GM12864 (cell line): ENCODE measurements at regions not wholly inside any gene's neighbourhood (a gene's known extent, or its start where the extent isn't known, plus 50 kb on each side); places are given as distances from the start of the nearest gene placed in this dataset.

Experiments used
- DNase-seq: peaks from one replicate; pipeline ENCODE4 v3.0.0-alpha.2; 2011; ENCODE audit warnings: low read depth
- H3K4me3 ChIP-seq: 2 replicates; pipeline ENCODE4 v1.5.1; 2011; ENCODE audit warnings: mild to moderate bottlenecking, low read depth, low read length, control low read depth
- TF ChIP-seq, protein P1 (sequence below): IDR thresholded peaks from 2 replicates; pipeline ENCODE4 v1.5.1; 2011; ENCODE audit warnings: low read depth, mild to moderate bottlenecking, moderate library complexity, low read length, control low read depth, inconsistent platforms; ENCODE audit errors: missing control alignments

GRCh38 chr5:121138952-121139351 lies 674.9 kb downstream of the PRR16 start:
- TF ChIP-seq, protein P1, sequence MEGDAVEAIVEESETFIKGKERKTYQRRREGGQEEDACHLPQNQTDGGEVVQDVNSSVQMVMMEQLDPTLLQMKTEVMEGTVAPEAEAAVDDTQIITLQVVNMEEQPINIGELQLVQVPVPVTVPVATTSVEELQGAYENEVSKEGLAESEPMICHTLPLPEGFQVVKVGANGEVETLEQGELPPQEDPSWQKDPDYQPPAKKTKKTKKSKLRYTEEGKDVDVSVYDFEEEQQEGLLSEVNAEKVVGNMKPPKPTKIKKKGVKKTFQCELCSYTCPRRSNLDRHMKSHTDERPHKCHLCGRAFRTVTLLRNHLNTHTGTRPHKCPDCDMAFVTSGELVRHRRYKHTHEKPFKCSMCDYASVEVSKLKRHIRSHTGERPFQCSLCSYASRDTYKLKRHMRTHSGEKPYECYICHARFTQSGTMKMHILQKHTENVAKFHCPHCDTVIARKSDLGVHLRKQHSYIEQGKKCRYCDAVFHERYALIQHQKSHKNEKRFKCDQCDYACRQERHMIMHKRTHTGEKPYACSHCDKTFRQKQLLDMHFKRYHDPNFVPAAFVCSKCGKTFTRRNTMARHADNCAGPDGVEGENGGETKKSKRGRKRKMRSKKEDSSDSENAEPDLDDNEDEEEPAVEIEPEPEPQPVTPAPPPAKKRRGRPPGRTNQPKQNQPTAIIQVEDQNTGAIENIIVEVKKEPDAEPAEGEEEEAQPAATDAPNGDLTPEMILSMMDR, result no peak
- H3K4me3 ChIP-seq, result no peak overlapping the region
- no peak for DNase-seq

DNA sequence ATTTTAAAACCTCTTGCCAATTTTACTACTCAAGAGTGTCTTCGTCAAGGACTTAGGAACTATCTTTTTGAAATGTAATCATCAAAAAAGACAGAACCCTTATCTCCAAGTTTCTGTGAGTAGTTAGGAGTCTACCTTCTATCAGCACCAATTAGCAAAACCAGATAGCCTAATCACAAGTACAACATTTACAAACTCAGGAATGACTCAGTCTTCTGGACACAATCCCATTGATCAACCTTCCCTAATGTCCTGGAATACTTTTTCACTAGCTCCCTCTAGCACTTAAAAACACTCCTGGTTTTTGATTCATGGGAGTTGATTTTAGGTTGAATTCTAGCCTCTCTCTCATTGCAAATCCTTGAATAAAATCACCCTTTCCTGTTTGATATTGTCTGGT lies 680.7 kb downstream of the PRR16 start:
- TF ChIP-seq, protein P1, result no peak
- no peak overlapping the region for H3K4me3 ChIP-seq
- no peak for DNase-seq

- no peak overlapping the region for H3K4me3 ChIP-seq
- TF ChIP-seq, protein P1, result no peak
- DNase-seq, result no peak
Observed at GRCh38 chr5:121151534-121151933, 687.4 kb downstream of the PRR16 start.

DNA sequence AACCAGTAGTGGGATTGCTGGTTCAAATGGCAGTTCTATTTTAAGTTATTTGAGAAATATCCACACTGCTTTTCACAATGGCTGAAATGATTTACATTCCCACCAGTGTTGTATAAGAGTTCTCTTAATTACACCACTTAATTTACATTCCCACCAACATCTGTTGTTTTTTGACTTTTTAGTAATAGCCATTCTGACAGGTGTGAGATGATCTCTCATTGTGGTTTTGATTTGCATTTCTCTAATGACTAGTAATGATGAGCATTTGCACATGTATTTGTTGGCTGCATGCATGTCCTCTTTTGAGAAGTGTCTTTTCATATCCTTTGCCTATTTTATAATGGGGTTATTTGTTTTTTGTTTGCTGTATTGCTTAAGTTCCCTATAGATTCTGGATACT lies 688.3 kb downstream of the PRR16 start:
- TF ChIP-seq, protein P1, result no peak
- DNase-seq, result no peak
- H3K4me3 ChIP-seq, result no peak overlapping the region

- no peak overlapping the region for H3K4me3 ChIP-seq
- TF ChIP-seq, protein P1, result no peak
- no peak for DNase-seq
Observed at GRCh38 chr5:121156565-121156964, 692.5 kb downstream of the PRR16 start.

DNA sequence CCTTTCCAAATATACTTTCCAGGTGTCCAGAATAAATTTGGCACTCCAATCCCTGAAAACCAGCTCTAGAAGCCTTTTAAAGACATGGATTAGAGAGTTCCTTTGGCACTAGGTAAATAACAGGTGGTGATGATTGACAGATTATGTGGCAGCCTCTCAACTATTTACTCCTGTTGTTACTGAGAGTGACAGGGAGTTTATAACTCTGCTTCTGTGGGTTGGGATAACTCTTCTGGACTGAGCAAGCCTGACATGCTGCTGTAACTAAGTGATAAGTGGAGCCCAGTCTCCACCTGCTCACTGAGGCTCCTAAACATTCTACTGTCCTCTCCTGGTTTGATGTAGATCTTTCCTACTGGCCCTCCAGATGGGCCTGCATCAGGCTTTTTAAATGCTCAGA lies 693.2 kb upstream of the FTMT start:
- TF ChIP-seq, protein P1, result no peak
- DNase-seq, result no peak
- H3K4me3 ChIP-seq, result no peak overlapping the region

DNA sequence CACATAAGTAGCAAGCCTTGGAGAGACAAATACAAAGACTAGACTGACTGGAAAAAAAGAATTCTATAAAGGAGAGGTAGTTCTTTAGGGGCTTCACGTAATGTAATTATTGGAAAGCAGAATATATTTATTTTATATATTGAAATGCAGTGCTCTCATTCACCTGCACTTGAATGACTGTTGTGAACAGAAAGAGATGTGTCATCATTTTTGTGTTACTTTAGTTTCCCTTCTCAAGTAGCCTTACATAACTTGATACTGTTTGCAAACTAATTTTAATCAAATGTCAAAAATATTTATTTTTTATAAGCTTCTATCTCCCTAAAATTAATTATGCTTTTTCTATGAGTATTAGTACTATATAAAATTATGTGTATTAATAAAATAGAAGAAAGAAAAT lies 691.1 kb upstream of the FTMT start:
- no peak overlapping the region for H3K4me3 ChIP-seq
- no peak for DNase-seq
- TF ChIP-seq, protein P1, result no peak
